ENCODE measurements at regions not wholly inside any gene's neighbourhood (a gene's known extent, or its start where the extent isn't known, plus 50 kb on each side); places are given as distances from the start of the nearest gene placed in this dataset.

DNA sequence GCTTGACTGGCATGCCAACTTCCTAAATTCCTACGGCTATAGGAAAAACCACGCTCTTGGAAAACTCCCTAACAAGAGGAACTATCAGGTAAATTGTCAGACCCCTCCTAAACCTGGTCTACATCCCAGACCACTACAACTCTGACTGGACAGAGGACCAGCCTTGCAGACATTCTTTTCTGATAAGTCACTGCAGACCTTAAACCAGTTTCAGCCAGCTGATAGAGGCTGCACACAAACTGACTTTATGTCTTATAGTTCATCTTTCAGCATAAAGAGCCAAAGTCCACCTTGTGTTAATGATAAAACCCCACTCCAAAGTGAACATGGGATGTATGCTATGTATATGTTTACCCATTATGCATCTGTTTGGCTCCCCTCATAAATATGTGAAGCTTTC is 166.6 kb downstream of the KTN1 start:
- CTCF ChIA-PET = no interaction called here

DNA sequence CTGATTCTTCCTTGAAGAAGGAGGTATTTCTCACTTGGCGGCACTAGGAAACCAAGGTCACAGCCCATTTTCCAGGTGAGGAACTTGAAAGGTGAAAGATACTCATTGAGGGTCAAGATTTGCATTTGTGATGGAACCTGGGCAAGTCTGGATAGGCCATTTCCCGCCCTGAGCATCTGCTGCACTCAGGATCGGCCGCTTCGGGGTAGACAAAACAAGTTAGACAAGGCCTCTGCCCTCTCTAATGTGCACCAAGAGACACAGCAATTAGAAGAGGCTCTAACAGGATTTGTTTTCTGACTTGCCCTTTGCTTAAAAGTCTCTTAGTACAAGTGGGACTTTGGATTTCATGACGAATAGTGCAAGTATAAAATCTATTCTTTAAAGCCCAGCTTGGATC is 167.2 kb downstream of the KTN1 start:
- Histone ChIP-seq H3K27me3 (replicated peaks in 2 of 5; ENCODE audit: control insufficient read depth in 4 of 5, insufficient read depth in 5 of 5, low read length in 4 of 5) (no peaks in the 10 kb centered on the region), H3K4me1 (ENCODE audit: control extremely low read depth in 1 of 4, control insufficient read depth in 4 of 4, insufficient read depth in 4 of 4, low read length in 3 of 4) (no peaks in the 10 kb centered on the region), H3K4me3 (ENCODE audit: control insufficient read depth in 1 of 7, extremely low read depth in 1 of 7, insufficient read depth in 4 of 7, low read depth in 2 of 7, low read length in 6 of 7) (no peak overlapping the region), H3K36me3 (ENCODE audit: control insufficient read depth in 4 of 4, insufficient read depth in 4 of 4, low read length in 3 of 4) (no peaks in the 10 kb centered on the region), H3K9me3 (ENCODE audit: control extremely low read depth in 1 of 5, control insufficient read depth in 4 of 5, insufficient read depth in 2 of 5, low read depth in 1 of 5, low read length in 4 of 5) (no peaks in the 10 kb centered on the region), H3K27ac (ENCODE audit: insufficient read depth in 1 of 2, low read depth in 1 of 2, low read length in 2 of 2, poor library complexity in 1 of 2, severe bottlenecking in 2 of 2) (no peak overlapping the region)
- CTCF ChIA-PET = interaction anchor here (0.5 to 1.3 kb wide), 2 partner anchors 8 to 786 kb away, joined by 3 to 5 read pairs; no protein-coding TSS in a partner anchor
- DNase-seq = no peak
- POLR2A ChIA-PET = no interaction called here
- 98% methylated on average over 6 of the region's 6 CpGs for WGBS (ENCODE audit: insufficient coverage)

More for the DNA sequence above, 166.6 kb downstream of the KTN1 start:
- H3K4me1 ChIP-seq (ENCODE audit: control extremely low read depth in 1 of 4, control insufficient read depth in 4 of 4, insufficient read depth in 4 of 4, low read length in 3 of 4) = no peaks in the 10 kb centered on the region
- H3K4me3 ChIP-seq (ENCODE audit: control insufficient read depth in 1 of 7, extremely low read depth in 1 of 7, insufficient read depth in 4 of 7, low read depth in 2 of 7, low read length in 6 of 7) = no peak overlapping the region
- no peak for DNase-seq
- H3K27me3 ChIP-seq (replicated peaks in 2 of 5; ENCODE audit: control insufficient read depth in 4 of 5, insufficient read depth in 5 of 5, low read length in 4 of 5) = no peaks in the 10 kb centered on the region
- no peaks in the 10 kb centered on the region for H3K9me3 ChIP-seq (ENCODE audit: control extremely low read depth in 1 of 5, control insufficient read depth in 4 of 5, insufficient read depth in 2 of 5, low read depth in 1 of 5, low read length in 4 of 5)
- H3K27ac ChIP-seq (ENCODE audit: insufficient read depth in 1 of 2, low read depth in 1 of 2, low read length in 2 of 2, poor library complexity in 1 of 2, severe bottlenecking in 2 of 2) = no peak overlapping the region
- WGBS (ENCODE audit: insufficient coverage) = 100% methylated on average over 2 of the region's 2 CpGs
- POLR2A ChIA-PET = no interaction called here
- no peaks in the 10 kb centered on the region for H3K36me3 ChIP-seq (ENCODE audit: control insufficient read depth in 4 of 4, insufficient read depth in 4 of 4, low read length in 3 of 4)

GRCh38 chr14:55749201-55749812 is 169.3 kb downstream of the KTN1 start:
- CTCF ChIA-PET = no interaction called here
- Histone ChIP-seq H3K27me3 (replicated peaks in 2 of 5; ENCODE audit: control insufficient read depth in 4 of 5, insufficient read depth in 5 of 5, low read length in 4 of 5) (no peaks in the 10 kb centered on the region), H3K9me3 (ENCODE audit: control extremely low read depth in 1 of 5, control insufficient read depth in 4 of 5, insufficient read depth in 2 of 5, low read depth in 1 of 5, low read length in 4 of 5) (no peaks in the 10 kb centered on the region), H3K4me3 (ENCODE audit: control insufficient read depth in 1 of 7, extremely low read depth in 1 of 7, insufficient read depth in 4 of 7, low read depth in 2 of 7, low read length in 6 of 7) (no peak overlapping the region), H3K27ac (ENCODE audit: insufficient read depth in 1 of 2, low read depth in 1 of 2, low read length in 2 of 2, poor library complexity in 1 of 2, severe bottlenecking in 2 of 2) (no peak overlapping the region), H3K36me3 (ENCODE audit: control insufficient read depth in 4 of 4, insufficient read depth in 4 of 4, low read length in 3 of 4) (no peaks in the 10 kb centered on the region), H3K4me1 (ENCODE audit: control extremely low read depth in 1 of 4, control insufficient read depth in 4 of 4, insufficient read depth in 4 of 4, low read length in 3 of 4) (no peaks in the 10 kb centered on the region)
- no peak for DNase-seq
- POLR2A ChIA-PET = no interaction called here
- 100% methylated on average over 1 of the region's 1 CpG for WGBS (ENCODE audit: insufficient coverage)

DNA sequence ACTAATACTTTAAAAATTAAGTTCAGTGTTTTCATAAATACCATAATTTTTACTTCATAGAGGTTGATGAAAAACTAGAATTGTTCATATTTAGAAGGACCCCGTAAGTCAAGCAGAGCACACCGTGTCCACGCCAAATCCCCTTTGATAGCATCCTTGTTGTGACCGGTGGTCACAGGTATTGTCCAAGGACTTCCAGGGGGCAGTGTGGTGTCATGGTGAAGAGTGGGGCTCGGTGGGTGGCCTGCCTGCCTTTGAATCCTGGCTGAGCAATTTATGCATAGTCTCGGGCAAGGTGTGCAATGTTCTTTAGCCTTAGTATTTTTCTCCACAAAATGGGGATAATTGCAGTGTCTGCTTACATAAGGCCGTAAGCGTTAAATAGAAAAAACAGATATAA is 169.9 kb downstream of the KTN1 start:
- no peak for DNase-seq
- ChIA-PET POLR2A (no interaction called here), CTCF (no interaction called here)
- 100% methylated on average over 5 of the region's 8 CpGs for WGBS (ENCODE audit: insufficient coverage)
- H3K36me3 ChIP-seq (ENCODE audit: control insufficient read depth in 4 of 4, insufficient read depth in 4 of 4, low read length in 3 of 4) = no peaks in the 10 kb centered on the region
- no peak overlapping the region for H3K4me3 ChIP-seq (ENCODE audit: control insufficient read depth in 1 of 7, extremely low read depth in 1 of 7, insufficient read depth in 4 of 7, low read depth in 2 of 7, low read length in 6 of 7)
- H3K4me1 ChIP-seq (ENCODE audit: control extremely low read depth in 1 of 4, control insufficient read depth in 4 of 4, insufficient read depth in 4 of 4, low read length in 3 of 4) = no peaks in the 10 kb centered on the region
- H3K9me3 ChIP-seq (ENCODE audit: control extremely low read depth in 1 of 5, control insufficient read depth in 4 of 5, insufficient read depth in 2 of 5, low read depth in 1 of 5, low read length in 4 of 5) = no peaks in the 10 kb centered on the region
- H3K27ac ChIP-seq (ENCODE audit: insufficient read depth in 1 of 2, low read depth in 1 of 2, low read length in 2 of 2, poor library complexity in 1 of 2, severe bottlenecking in 2 of 2) = no peak overlapping the region
- no peaks in the 10 kb centered on the region for H3K27me3 ChIP-seq (replicated peaks in 2 of 5; ENCODE audit: control insufficient read depth in 4 of 5, insufficient read depth in 5 of 5, low read length in 4 of 5)

GRCh38 chr14:55752580-55753390 is 172.8 kb downstream of the KTN1 start:
- Histone ChIP-seq H3K4me1 (ENCODE audit: control extremely low read depth in 1 of 4, control insufficient read depth in 4 of 4, insufficient read depth in 4 of 4, low read length in 3 of 4) (no peaks in the 10 kb centered on the region), H3K27me3 (replicated peaks in 2 of 5; ENCODE audit: control insufficient read depth in 4 of 5, insufficient read depth in 5 of 5, low read length in 4 of 5) (no peaks in the 10 kb centered on the region), H3K36me3 (ENCODE audit: control insufficient read depth in 4 of 4, insufficient read depth in 4 of 4, low read length in 3 of 4) (no peaks in the 10 kb centered on the region), H3K27ac (ENCODE audit: insufficient read depth in 1 of 2, low read depth in 1 of 2, low read length in 2 of 2, poor library complexity in 1 of 2, severe bottlenecking in 2 of 2) (no peak overlapping the region), H3K4me3 (ENCODE audit: control insufficient read depth in 1 of 7, extremely low read depth in 1 of 7, insufficient read depth in 4 of 7, low read depth in 2 of 7, low read length in 6 of 7) (no peak overlapping the region), H3K9me3 (ENCODE audit: control extremely low read depth in 1 of 5, control insufficient read depth in 4 of 5, insufficient read depth in 2 of 5, low read depth in 1 of 5, low read length in 4 of 5) (no peaks in the 10 kb centered on the region)
- CTCF ChIA-PET = interaction anchor here (1.1 kb wide), 1 partner anchor 19 kb away, joined by 3 read pairs; no protein-coding TSS in a partner anchor
- 88% methylated on average over 6 of the region's 7 CpGs for WGBS (ENCODE audit: insufficient coverage)
- POLR2A ChIA-PET = interaction anchor here (0.6 kb wide), 1 partner anchor 27 kb away, joined by 5 read pairs; no protein-coding TSS in a partner anchor
- DNase-seq = no peak

GRCh38 chr14:55754471-55754870 is 174.5 kb downstream of the KTN1 start:
- Histone ChIP-seq H3K9me3 (ENCODE audit: control extremely low read depth in 1 of 5, control insufficient read depth in 4 of 5, insufficient read depth in 2 of 5, low read depth in 1 of 5, low read length in 4 of 5) (no peaks in the 10 kb centered on the region), H3K36me3 (ENCODE audit: control insufficient read depth in 4 of 4, insufficient read depth in 4 of 4, low read length in 3 of 4) (no peaks in the 10 kb centered on the region), H3K27me3 (replicated peaks in 2 of 5; ENCODE audit: control insufficient read depth in 4 of 5, insufficient read depth in 5 of 5, low read length in 4 of 5) (no peaks in the 10 kb centered on the region), H3K4me1 (ENCODE audit: control extremely low read depth in 1 of 4, control insufficient read depth in 4 of 4, insufficient read depth in 4 of 4, low read length in 3 of 4) (no peaks in the 10 kb centered on the region), H3K27ac (ENCODE audit: insufficient read depth in 1 of 2, low read depth in 1 of 2, low read length in 2 of 2, poor library complexity in 1 of 2, severe bottlenecking in 2 of 2) (no peak overlapping the region), H3K4me3 (ENCODE audit: control insufficient read depth in 1 of 7, extremely low read depth in 1 of 7, insufficient read depth in 4 of 7, low read depth in 2 of 7, low read length in 6 of 7) (no peak overlapping the region)
- ChIA-PET CTCF (no interaction called here), POLR2A (no interaction called here)
- 94% methylated on average over 2 of the region's 2 CpGs for WGBS (ENCODE audit: insufficient coverage)
- DNase-seq = no peak

GRCh38 chr14:55754871-55755270 is 174.9 kb downstream of the KTN1 start:
- no peak for DNase-seq
- Histone ChIP-seq H3K36me3 (ENCODE audit: control insufficient read depth in 4 of 4, insufficient read depth in 4 of 4, low read length in 3 of 4) (no peaks in the 10 kb centered on the region), H3K4me3 (ENCODE audit: control insufficient read depth in 1 of 7, extremely low read depth in 1 of 7, insufficient read depth in 4 of 7, low read depth in 2 of 7, low read length in 6 of 7) (no peak overlapping the region), H3K27ac (ENCODE audit: insufficient read depth in 1 of 2, low read depth in 1 of 2, low read length in 2 of 2, poor library complexity in 1 of 2, severe bottlenecking in 2 of 2) (no peak overlapping the region), H3K4me1 (ENCODE audit: control extremely low read depth in 1 of 4, control insufficient read depth in 4 of 4, insufficient read depth in 4 of 4, low read length in 3 of 4) (no peaks in the 10 kb centered on the region), H3K27me3 (replicated peaks in 2 of 5; ENCODE audit: control insufficient read depth in 4 of 5, insufficient read depth in 5 of 5, low read length in 4 of 5) (no peaks in the 10 kb centered on the region), H3K9me3 (ENCODE audit: control extremely low read depth in 1 of 5, control insufficient read depth in 4 of 5, insufficient read depth in 2 of 5, low read depth in 1 of 5, low read length in 4 of 5) (no peaks in the 10 kb centered on the region)
- 100% methylated on average over 4 of the region's 5 CpGs for WGBS (ENCODE audit: insufficient coverage)
- CTCF ChIA-PET = no interaction called here
- POLR2A ChIA-PET = no interaction called here

All from common myeloid progenitor, CD34-positive (primary cell).